GM12878 (cell line): ENCODE measurements at regions not wholly inside any gene's neighbourhood (a gene's known extent, or its start where the extent isn't known, plus 50 kb on each side); places are given as distances from the start of the nearest gene placed in this dataset.

Experiments
- ATAC-seq: fragments of 200-7000 bp; cut with Tn5 transposase; 3 replicates; pipeline ENCODE4 v1.9.1; 2020; ENCODE audit warnings: mild to moderate bottlenecking, moderate library complexity
- BruUV-seq: library from RNA; stranded (reverse); fragments of 400-500 nt; replicated peaks from 2 replicates; lab custom pipeline; 2021; lab: Mats Ljungman, UMichigan
- CTCF ChIA-PET: fragments of 300-600 bp; sonication (Branson Sonifier 250); formaldehyde crosslinking; extraction: SDS; loops from one replicate; lab custom pipeline; 2021; ENCODE audit warnings: inconsistent platforms; lab: Yijun Ruan, JAX
- POLR2A ChIA-PET: fragments of 350-600 bp; formaldehyde crosslinking; extraction: SDS; loops from one replicate; lab custom pipeline; 2021; ENCODE audit warnings: inconsistent platforms; lab: Charles Lee
- RAD21 ChIA-PET: fragments of 300-600 bp; sonication (Branson Sonifier 250); formaldehyde crosslinking; loops from one replicate; lab custom pipeline; 2023; ENCODE audit warnings: antibody characterized with exemption; ENCODE audit not compliant: unreplicated experiment; lab: Charles Lee
- SMC1A ChIA-PET: fragments of 300-600 bp; sonication (Branson Sonifier 250); formaldehyde crosslinking; loops from one replicate; lab custom pipeline; 2023; ENCODE audit not compliant: unreplicated experiment, uncharacterized antibody; lab: Charles Lee
- DNase-seq: peaks from one replicate; pipeline ENCODE4 v3.0.0-alpha.2; 2011; ENCODE audit warnings: low read depth, low spot score
- FAIRE-seq: peaks from 3 replicates; lab custom pipeline; 2011; peaks lifted over from hg19 to GRCh38; lab: Jason Lieb, UNC
- H2AFZ ChIP-seq: 2 replicates; pipeline ENCODE4 v1.6.0; 2011; ENCODE audit warnings: low read depth, low read length, control low read depth; ENCODE audit not compliant: control insufficient read depth
- H3K27ac ChIP-seq: 2 replicates; pipeline ENCODE4 v1.5.1; 2011; ENCODE audit warnings: control low read depth; ENCODE audit not compliant: control insufficient read depth, insufficient read depth
- H3K27me3 ChIP-seq, 2 experiments: replicated peaks in 1 of 2; 2 replicates each; pipeline versions ENCODE4 v1.6.0 to v1.6.1; 2011; ENCODE audit warnings: low read length in 1 of 2; ENCODE audit not compliant: control insufficient read depth in 2 of 2, insufficient read depth in 2 of 2
- H3K36me3 ChIP-seq, 2 experiments: 2 replicates each; pipeline ENCODE4 v1.5.1; 2011; ENCODE audit warnings: low read length in 1 of 2; ENCODE audit not compliant: control insufficient read depth in 2 of 2, insufficient read depth in 2 of 2
- H3K4me1 ChIP-seq: 2 replicates; pipeline ENCODE4 v1.6.1; 2011; ENCODE audit warnings: mild to moderate bottlenecking, low read length, moderate library complexity, mixed read lengths; ENCODE audit not compliant: control insufficient read depth, insufficient read depth
- H3K4me2 ChIP-seq: 2 replicates; pipeline ENCODE4 v1.6.0; 2011; ENCODE audit warnings: control low read depth; ENCODE audit not compliant: control insufficient read depth, insufficient read depth
- H3K4me3 ChIP-seq: fragments of 200-600 bp; sonication (generic); 2 replicates; pipeline ENCODE4 v1.5.1; 2016
- H3K79me2 ChIP-seq: 2 replicates; pipeline ENCODE4 v1.6.0; 2011; ENCODE audit warnings: low read length; ENCODE audit not compliant: control insufficient read depth, insufficient read depth
- H3K9ac ChIP-seq: 2 replicates; pipeline ENCODE4 v1.8.0; 2011; ENCODE audit warnings: low read length, control low read depth, mixed read lengths; ENCODE audit not compliant: control insufficient read depth, insufficient read depth
- H3K9me3 ChIP-seq: replicated peaks from 3 replicates; pipeline ENCODE4 v1.5.1; 2011; ENCODE audit warnings: mild to moderate bottlenecking, low read length; ENCODE audit not compliant: control insufficient read depth, insufficient read depth
- H4K20me1 ChIP-seq: 2 replicates; pipeline ENCODE4 v1.6.0; 2011; ENCODE audit not compliant: control insufficient read depth, insufficient read depth
- BCL3 ChIP-seq: IDR thresholded peaks from 2 replicates; pipeline ENCODE4 v1.6.1; 2011; ENCODE audit warnings: borderline replicate concordance, low read depth, mild to moderate bottlenecking, moderate library complexity, low read length; ENCODE audit not compliant: insufficient read depth, poor library complexity, severe bottlenecking
- JUNB ChIP-seq: IDR thresholded peaks from 2 replicates; pipeline ENCODE4 v1.6.1; 2016; ENCODE audit warnings: antibody characterized with exemption, mild to moderate bottlenecking
- JUND ChIP-seq: IDR thresholded peaks from 2 replicates; pipeline ENCODE4 v1.6.1; 2012; ENCODE audit warnings: low read depth, mild to moderate bottlenecking, low read length, improper control_type of control experiment, moderate library complexity
- NKRF ChIP-seq: fragments of 450-650 bp; conservative IDR thresholded peaks from 2 replicates; pipeline ENCODE4 v1.6.1; 2017; ENCODE audit warnings: mild to moderate bottlenecking, moderate library complexity
- PBX3 ChIP-seq: IDR thresholded peaks from 2 replicates; pipeline ENCODE4 v1.6.1; 2011; ENCODE audit warnings: mild to moderate bottlenecking, low read depth, low read length, moderate library complexity; ENCODE audit not compliant: insufficient replicate concordance
- REST ChIP-seq: IDR thresholded peaks from 2 replicates; pipeline ENCODE4 v1.6.1; 2012; ENCODE audit warnings: mild to moderate bottlenecking, low read depth, low read length
- STAT3 ChIP-seq: IDR thresholded peaks from 2 replicates; pipeline ENCODE4 v1.6.1; 2011; ENCODE audit warnings: low read depth, low read length, improper control_type of control experiment
- USF2 ChIP-seq: IDR thresholded peaks from 2 replicates; pipeline ENCODE4 v1.6.1; 2011; ENCODE audit warnings: low read depth, low read length, improper control_type of control experiment, borderline replicate concordance
- ZBTB4 ChIP-seq: fragments of 450-650 bp; formaldehyde crosslinking; IDR thresholded peaks from 2 replicates; pipeline ENCODE4 v1.4.0; 2022; ENCODE audit warnings: mild to moderate bottlenecking, moderate library complexity
- WGBS: methylation state at CpG from one replicate; pipeline ENCODE4 v1.1.6; 2016; ENCODE audit warnings: low lambda C conversion rate; ENCODE audit not compliant: insufficient replicate concordance, insufficient coverage; ENCODE audit errors: missing lambda C conversion rate; 5-methylcytosine and 5-hydroxymethylcytosine counted together
- in situ Hi-C: fragments of 300-500 bp; cut with MboI; formaldehyde crosslinking; loops from 9 replicates; pipeline ENCODE4 v1.14.3; 2018; ENCODE audit warnings: mixed read lengths
- intact Hi-C: fragments of 100-400 bp; cut with micrococcal nuclease; formaldehyde crosslinking; loops from one replicate; pipeline ENCODE4 v1.14.2; 2022; ENCODE audit not compliant: unreplicated experiment

GRCh38 chr5:56696900-56697299 is 118.4 kb upstream of the MAP3K1 start (continued):
- TF ChIP-seq ZBTB4 (CRISPR knock-in tag) (no peak), JUND (no peak), USF2 (no peak), BCL3 (no peak)

GRCh38 chr5:56693220-56693579 is 122.1 kb upstream of the MAP3K1 start:
- Histone ChIP-seq H2AFZ (no peak overlapping the region), H3K4me3 (no peak overlapping the region), H3K4me1 (no peaks in the 10 kb centered on the region)
- TF ChIP-seq STAT3, result no peak
- TF ChIP-seq JUNB, result peak; percentile 45
- TF ChIP-seq PBX3, result no peak
- no peak for TF ChIP-seq REST
- TF ChIP-seq NKRF, result no peak

More at GRCh38 chr5:56693220-56693579, 122.1 kb upstream of the MAP3K1 start:
- intact Hi-C loops (loop anchor here (2.0 kb wide), 1 partner anchor 124 kb away; no protein-coding TSS in a partner anchor), in situ Hi-C loops (no loop called here)
- 68% methylated on average over 5 of the region's 5 CpGs for WGBS
- ChIA-PET SMC1A (no interaction called here), CTCF (no interaction called here), RAD21 (no interaction called here), POLR2A (no interaction called here)
- H3K79me2 ChIP-seq, result no peaks in the 10 kb centered on the region
- no peaks in the 10 kb centered on the region for H3K9me3 ChIP-seq
- no peak overlapping the region for H3K27ac ChIP-seq
- no peaks in the 10 kb centered on the region for H3K36me3 ChIP-seq
- ATAC-seq (peak; percentile 36; the same call in 1 of the 3 replicates), FAIRE-seq (no peak), DNase-seq (no peak)
- no peaks in the 10 kb centered on the region; a peak in 1 of 4 replicates for H3K27me3 ChIP-seq
- BruUV-seq, result no TSS peak
- no peak overlapping the region for H3K9ac ChIP-seq
- no peaks in the 10 kb centered on the region for H4K20me1 ChIP-seq
- no peak overlapping the region for H3K4me2 ChIP-seq
